Neuron (in vitro differentiated cells): ENCODE measurements at regions not wholly inside any gene's neighbourhood (a gene's known extent, or its start where the extent isn't known, plus 50 kb on each side); places are given as distances from the start of the nearest gene placed in this dataset.
"Not testable (repeated sequence)": the region's sequence is repeated elsewhere in the genome, so short reads cannot be mapped to it uniquely, and the experiment has no call there.

Source experiments
- H2AFZ ChIP-seq: one replicate; pipeline ENCODE4 v1.6.1; 2013; ENCODE audit warnings: low read depth, mild to moderate bottlenecking, inconsistent platforms, low read length, moderate library complexity
- H3K27me3 ChIP-seq: one replicate; pipeline ENCODE4 v1.6.1; 2013; ENCODE audit warnings: low read length; ENCODE audit not compliant: insufficient read depth
- H3K36me3 ChIP-seq: one replicate; pipeline ENCODE4 v1.6.1; 2013; ENCODE audit warnings: low read length; ENCODE audit not compliant: insufficient read depth
- H3K4me1 ChIP-seq: one replicate; pipeline ENCODE4 v1.6.1; 2013; ENCODE audit warnings: low read length; ENCODE audit not compliant: insufficient read depth
- H3K4me3 ChIP-seq: 2 replicates; pipeline ENCODE4 v1.5.1; 2013; ENCODE audit warnings: mild to moderate bottlenecking, low read length, moderate library complexity
- H3K9me3 ChIP-seq: one replicate; pipeline ENCODE4 v1.6.1; 2013; ENCODE audit warnings: low read length

DNA sequence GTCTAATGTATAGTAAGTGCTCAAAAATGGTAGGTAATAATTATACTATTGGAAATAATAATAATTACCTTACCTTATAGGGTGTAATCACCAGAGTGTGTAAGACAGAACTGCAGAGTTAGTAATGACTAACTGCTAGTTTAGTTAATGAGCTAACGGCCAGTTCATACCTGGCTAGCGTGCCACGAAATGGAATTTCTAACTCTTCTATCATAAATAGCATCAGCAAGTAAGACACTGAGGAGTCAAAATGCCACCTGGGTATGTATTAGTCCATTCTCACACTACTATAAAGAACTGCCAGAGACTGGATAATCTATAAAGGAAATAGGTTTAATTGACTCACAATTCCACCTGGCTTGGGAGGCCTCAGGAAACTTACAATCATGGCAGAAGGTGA, 63.4 kb upstream of the CEP85L start:
- Histone ChIP-seq H2AFZ (no peak overlapping the region), H3K4me1 (peaks cover 18% of the 10 kb centered on the region), H3K9me3 (no peaks in the 10 kb centered on the region), H3K27me3 (no peaks in the 10 kb centered on the region), H3K4me3 (no peak overlapping the region), H3K36me3 (no peaks in the 10 kb centered on the region)

DNA sequence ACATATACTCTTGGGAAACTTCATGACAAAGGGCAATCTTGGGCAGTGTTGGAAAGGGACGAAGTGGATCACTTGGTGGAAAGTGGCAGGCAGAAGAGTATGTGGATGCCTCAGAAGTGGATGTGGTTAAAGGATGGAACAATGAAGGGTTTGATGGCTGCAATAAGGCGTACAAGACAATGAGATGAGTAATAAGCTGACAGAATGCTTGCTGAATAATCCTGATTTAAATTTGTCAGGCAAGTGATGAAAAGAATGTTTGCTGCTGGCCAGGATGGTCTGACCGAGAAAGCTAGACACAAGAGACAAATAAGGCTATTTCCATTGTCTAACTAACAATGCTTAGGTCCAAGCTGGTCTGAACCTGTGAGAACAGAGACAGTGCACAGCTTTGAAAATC, 61.6 kb upstream of the CEP85L start:
- Histone ChIP-seq H3K9me3 (no peaks in the 10 kb centered on the region), H2AFZ (peak overlapping the region; percentile 76), H3K4me3 (no peak overlapping the region), H3K27me3 (no peaks in the 10 kb centered on the region), H3K4me1 (peaks cover 33% of the 10 kb centered on the region), H3K36me3 (no peaks in the 10 kb centered on the region)

GRCh38 chr6:118710616-118711015, 59.2 kb upstream of the CEP85L start:
- H3K9me3 ChIP-seq, result no peaks in the 10 kb centered on the region
- H2AFZ ChIP-seq, result no peak overlapping the region
- H3K4me1 ChIP-seq, result peaks cover 37% of the 10 kb centered on the region
- H3K27me3 ChIP-seq, result no peaks in the 10 kb centered on the region
- H3K4me3 ChIP-seq, result no peak overlapping the region
- no peaks in the 10 kb centered on the region for H3K36me3 ChIP-seq

DNA sequence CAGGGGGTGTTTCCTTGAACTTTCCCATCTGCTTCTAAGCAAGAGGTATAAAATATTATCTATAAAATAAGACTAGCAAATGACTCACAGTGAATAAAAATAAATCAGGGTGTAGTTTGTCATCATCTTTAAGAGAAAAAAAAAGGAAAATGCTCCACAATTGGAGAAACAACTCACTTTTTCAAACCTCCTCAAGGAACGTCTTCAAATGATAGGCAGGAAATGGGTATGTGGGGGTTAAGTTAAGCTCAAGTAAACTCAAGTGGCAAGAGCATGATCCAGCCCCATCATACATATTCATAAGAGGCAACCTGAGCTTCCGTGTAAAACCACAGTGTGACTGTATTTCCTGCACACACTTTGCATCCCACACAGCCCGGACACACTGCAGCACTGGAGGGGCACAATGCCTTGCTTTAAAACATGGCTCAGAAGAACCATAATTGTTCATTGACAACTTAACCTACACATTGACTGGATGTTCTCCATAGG, 58.5 kb upstream of the CEP85L start:
- Histone ChIP-seq H3K36me3 (no peaks in the 10 kb centered on the region), H2AFZ (peak overlapping the region; percentile 46), H3K9me3 (no peaks in the 10 kb centered on the region), H3K27me3 (no peaks in the 10 kb centered on the region), H3K4me1 (peaks cover 44% of the 10 kb centered on the region), H3K4me3 (no peak overlapping the region)

- H3K4me1 ChIP-seq, result peaks cover 51% of the 10 kb centered on the region
- H3K9me3 ChIP-seq, result no peaks in the 10 kb centered on the region
- no peaks in the 10 kb centered on the region for H3K36me3 ChIP-seq
- peak overlapping the region; percentile 46 for H2AFZ ChIP-seq
- no peaks in the 10 kb centered on the region for H3K27me3 ChIP-seq
- H3K4me3 ChIP-seq, result peak overlapping the region; percentile 32
Observed at GRCh38 chr6:118708744-118709143, 57.4 kb upstream of the CEP85L start.

DNA sequence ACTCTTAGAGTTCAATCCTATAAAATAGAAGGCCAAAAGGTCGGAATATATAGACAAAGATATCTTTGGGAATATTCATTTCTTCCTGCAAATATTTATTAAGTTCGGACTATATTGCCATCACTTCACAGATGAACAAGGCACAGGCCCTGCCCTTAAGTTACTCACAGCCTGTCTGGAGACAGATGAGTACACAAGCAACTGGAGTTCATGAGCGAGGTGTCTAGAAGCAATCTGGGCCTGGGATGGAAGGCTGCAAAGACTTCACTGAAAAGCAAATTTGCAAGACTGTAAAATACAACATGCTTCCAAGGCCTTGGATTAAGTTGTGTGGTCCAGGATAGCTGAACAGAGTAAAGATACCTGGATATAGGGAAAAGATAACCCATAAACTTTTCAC, 56.7 kb upstream of the CEP85L start:
- Histone ChIP-seq H3K36me3 (no peaks in the 10 kb centered on the region), H3K4me3 (no peak overlapping the region), H2AFZ (no peak overlapping the region), H3K4me1 (peaks cover 45% of the 10 kb centered on the region), H3K27me3 (no peaks in the 10 kb centered on the region), H3K9me3 (no peaks in the 10 kb centered on the region)

GRCh38 chr6:118706702-118707101, 55.3 kb upstream of the CEP85L start:
- Histone ChIP-seq H3K4me1 (peaks cover 39% of the 10 kb centered on the region), H3K27me3 (no peaks in the 10 kb centered on the region), H3K36me3 (no peaks in the 10 kb centered on the region), H3K4me3 (no peak overlapping the region), H3K9me3 (no peaks in the 10 kb centered on the region), H2AFZ (no peak overlapping the region)

GRCh38 chr6:118705544-118706491, 54.4 kb upstream of the CEP85L start:
- H3K4me1 ChIP-seq, result peaks cover 42% of the 10 kb centered on the region
- H3K27me3 ChIP-seq, result no peaks in the 10 kb centered on the region
- H2AFZ ChIP-seq, result no peak overlapping the region
- H3K36me3 ChIP-seq, result no peaks in the 10 kb centered on the region
- H3K4me3 ChIP-seq, result no peak overlapping the region
- no peaks in the 10 kb centered on the region for H3K9me3 ChIP-seq

DNA sequence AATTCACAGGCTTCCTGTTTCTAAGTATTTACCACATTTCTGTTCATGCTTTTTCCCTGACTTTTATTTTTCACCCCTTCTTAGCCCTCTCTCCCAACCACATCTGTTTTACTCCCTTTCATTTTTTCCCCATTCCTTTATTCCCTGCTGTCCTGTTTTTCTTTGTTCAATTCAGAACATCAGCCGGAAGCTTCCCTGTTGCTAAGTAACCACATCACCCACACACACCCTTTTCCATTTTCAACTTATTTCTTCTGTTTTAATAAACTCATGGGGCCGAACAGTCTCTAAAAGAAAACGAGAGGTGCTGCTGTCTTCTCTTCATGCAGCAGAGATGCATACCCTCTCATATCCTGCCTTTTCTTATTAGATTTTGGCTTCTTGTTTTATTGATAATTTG, 53.5 kb upstream of the CEP85L start:
- Histone ChIP-seq H3K27me3 (no peaks in the 10 kb centered on the region), H2AFZ (no peak overlapping the region), H3K4me3 (no peak overlapping the region), H3K4me1 (peaks cover 45% of the 10 kb centered on the region), H3K36me3 (no peaks in the 10 kb centered on the region), H3K9me3 (no peaks in the 10 kb centered on the region)

DNA sequence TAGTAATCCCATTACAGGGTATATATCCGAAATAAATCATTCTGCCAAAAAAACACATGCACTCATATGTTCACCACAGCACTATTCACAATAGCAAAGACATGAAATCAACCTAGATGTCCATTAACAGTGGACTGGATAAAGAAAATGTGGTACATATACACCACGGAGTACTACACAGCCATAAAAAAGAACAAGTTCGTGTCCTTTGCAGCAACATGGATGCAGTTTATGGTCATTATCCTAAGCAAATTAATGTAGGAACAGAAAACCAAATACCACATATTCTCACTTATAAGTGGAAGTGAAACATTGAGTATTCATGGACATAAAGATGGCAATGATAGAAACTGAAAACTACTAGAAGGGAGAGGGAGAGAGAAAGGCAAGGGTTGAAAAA, 49.9 kb upstream of the CEP85L start:
- H3K4me3 ChIP-seq, H3K9me3 ChIP-seq, H3K36me3 ChIP-seq, H2AFZ ChIP-seq, H3K27me3 ChIP-seq: not testable (repeated sequence)
- H3K4me1 ChIP-seq, result peaks cover 28% of the 10 kb centered on the region
